ENCODE measurements at regions not wholly inside any gene's neighbourhood (a gene's known extent, or its start where the extent isn't known, plus 50 kb on each side); places are given as distances from the start of the nearest gene placed in this dataset.

GRCh38 chr12:41903014-41903708, 241.5 kb downstream of the GXYLT1 start:
- in situ Hi-C loops (cut with MboI; ENCODE audit: low sequenced_read_pairs in 4 of 4) = no loop called here
- Histone ChIP-seq H3K27me3 (no peaks in the 10 kb centered on the region), H3K4me1 (no peaks in the 10 kb centered on the region), H3K9me3 (no peaks in the 10 kb centered on the region), H3K36me3 (no peaks in the 10 kb centered on the region), H3K4me3 (no peak overlapping the region), H3K27ac (no peak overlapping the region)
- DNase-seq (no peak), ATAC-seq (no peak)
- TF ChIP-seq CTCF (IDR thresholded peaks at IDR 0.05 in 4 of 5, conservative IDR thresholded peaks at IDR 0.05 in 1 of 5) = no peak
- TF ChIP-seq POLR2A (IDR thresholded peaks at IDR 0.05) = no peak
- intact Hi-C loops (cut with DNase I; ENCODE audit: low total_unique reads) = no loop called here

GRCh38 chr12:41899577-41899976, 245.1 kb downstream of the GXYLT1 start:
- no peak for ATAC-seq
- H3K4me3 ChIP-seq = no peak overlapping the region
- in situ Hi-C loops (cut with MboI; ENCODE audit: low sequenced_read_pairs in 4 of 4) = no loop called here
- no peaks in the 10 kb centered on the region for H3K4me1 ChIP-seq
- DNase-seq = no peak
- no peaks in the 10 kb centered on the region for H3K9me3 ChIP-seq
- no peaks in the 10 kb centered on the region for H3K36me3 ChIP-seq
- intact Hi-C loops (cut with DNase I; ENCODE audit: low total_unique reads) = loop anchor here (5.0 kb wide), 1 partner anchor 487 kb away; no protein-coding TSS in a partner anchor
- H3K27ac ChIP-seq = no peak overlapping the region
- TF ChIP-seq CTCF (IDR thresholded peaks at IDR 0.05 in 4 of 5, conservative IDR thresholded peaks at IDR 0.05 in 1 of 5) (no peak), POLR2A (IDR thresholded peaks at IDR 0.05) (no peak)
- no peaks in the 10 kb centered on the region for H3K27me3 ChIP-seq

- intact Hi-C loops (cut with DNase I; ENCODE audit: low total_unique reads) (loop anchor here (5.0 kb wide), 1 partner anchor 485 kb away; no protein-coding TSS in a partner anchor), in situ Hi-C loops (cut with MboI; ENCODE audit: low sequenced_read_pairs in 4 of 4) (no loop called here)
- no peak overlapping the region for H3K27ac ChIP-seq
- TF ChIP-seq CTCF (IDR thresholded peaks at IDR 0.05 in 4 of 5, conservative IDR thresholded peaks at IDR 0.05 in 1 of 5) = no peak
- no peak for TF ChIP-seq POLR2A (IDR thresholded peaks at IDR 0.05)
- H3K4me3 ChIP-seq = no peak overlapping the region
- no peaks in the 10 kb centered on the region for H3K36me3 ChIP-seq
- DNase-seq = no peak
- no peaks in the 10 kb centered on the region for H3K27me3 ChIP-seq
- no peaks in the 10 kb centered on the region for H3K4me1 ChIP-seq
- no peaks in the 10 kb centered on the region for H3K9me3 ChIP-seq
- no peak for ATAC-seq
Observed at GRCh38 chr12:41897593-41897992, 247.1 kb downstream of the GXYLT1 start.

GRCh38 chr12:41893491-41893890, 251.2 kb downstream of the GXYLT1 start:
- in situ Hi-C loops (cut with MboI; ENCODE audit: low sequenced_read_pairs in 4 of 4) = no loop called here
- DNase-seq (no peak), ATAC-seq (no peak)
- H3K36me3 ChIP-seq = no peaks in the 10 kb centered on the region
- no peaks in the 10 kb centered on the region for H3K4me1 ChIP-seq
- no peaks in the 10 kb centered on the region for H3K27me3 ChIP-seq
- no peak overlapping the region for H3K4me3 ChIP-seq
- no peak for TF ChIP-seq POLR2A (IDR thresholded peaks at IDR 0.05)
- no peak for TF ChIP-seq CTCF (IDR thresholded peaks at IDR 0.05 in 4 of 5, conservative IDR thresholded peaks at IDR 0.05 in 1 of 5)
- intact Hi-C loops (cut with DNase I; ENCODE audit: low total_unique reads) = no loop called here
- no peak overlapping the region for H3K27ac ChIP-seq
- no peaks in the 10 kb centered on the region for H3K9me3 ChIP-seq

- Histone ChIP-seq H3K36me3 (no peaks in the 10 kb centered on the region), H3K4me1 (no peaks in the 10 kb centered on the region), H3K9me3 (no peaks in the 10 kb centered on the region), H3K27ac (no peak overlapping the region), H3K4me3 (no peak overlapping the region), H3K27me3 (no peaks in the 10 kb centered on the region)
- intact Hi-C loops (cut with DNase I; ENCODE audit: low total_unique reads) (no loop called here), in situ Hi-C loops (cut with MboI; ENCODE audit: low sequenced_read_pairs in 4 of 4) (no loop called here)
- no peak for ATAC-seq
- no peak for DNase-seq
- TF ChIP-seq CTCF (IDR thresholded peaks at IDR 0.05 in 4 of 5, conservative IDR thresholded peaks at IDR 0.05 in 1 of 5) (no peak), POLR2A (IDR thresholded peaks at IDR 0.05) (no peak)
Observed at GRCh38 chr12:41892302-41892701, 252.4 kb downstream of the GXYLT1 start.

Measured in gastrocnemius medialis (tissue), 4 donors.